ENCODE measurements at regions not wholly inside any gene's neighbourhood (a gene's known extent, or its start where the extent isn't known, plus 50 kb on each side); places are given as distances from the start of the nearest gene placed in this dataset.
"Not testable (repeated sequence)": the region's sequence is repeated elsewhere in the genome, so short reads cannot be mapped to it uniquely, and the experiment has no call there.

DNA sequence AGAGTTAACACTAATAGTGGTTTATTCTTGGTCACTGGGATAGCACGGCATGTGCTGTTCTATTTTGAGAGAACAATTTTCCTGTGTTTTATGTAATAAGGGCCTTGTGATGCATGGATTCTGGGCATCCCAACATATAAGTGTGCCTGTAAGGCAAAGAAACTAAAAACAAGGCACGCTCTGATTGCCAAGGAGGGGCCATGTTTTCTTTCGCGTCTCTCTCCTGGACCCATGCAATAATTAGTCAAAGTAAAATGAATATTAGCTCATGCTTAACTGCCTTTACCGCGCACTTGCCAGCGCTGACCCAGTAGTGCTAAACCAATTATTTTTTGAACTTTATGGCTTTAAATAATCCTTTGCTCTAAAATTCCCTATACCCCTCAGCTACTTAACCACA, 140.9 kb downstream of the PSAT1 start:
- FAIRE-seq = no peak
- no peak for DNase-seq (ENCODE audit: insufficient read length, low spot score)

DNA sequence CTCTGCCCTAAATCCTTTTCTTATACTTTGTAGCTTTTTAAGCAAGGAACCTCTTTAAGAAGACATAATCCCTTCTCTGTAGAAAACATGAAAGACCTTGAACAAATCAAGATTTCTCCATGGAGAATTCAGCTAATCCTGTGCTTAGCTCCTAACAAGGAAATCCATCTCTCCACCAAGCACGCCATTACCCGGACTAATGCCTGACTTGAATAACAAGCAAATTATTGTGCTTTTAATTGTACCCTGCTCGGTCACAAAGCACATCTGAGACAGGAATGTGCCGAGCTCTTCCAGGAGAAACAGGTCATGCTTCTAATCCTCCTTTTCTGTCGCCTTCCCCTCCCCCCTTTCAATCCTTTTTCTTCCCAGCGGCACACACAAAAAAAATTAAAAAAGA, 141.3 kb downstream of the PSAT1 start:
- FAIRE-seq (no peak), DNase-seq (ENCODE audit: insufficient read length, low spot score) (no peak)

DNA sequence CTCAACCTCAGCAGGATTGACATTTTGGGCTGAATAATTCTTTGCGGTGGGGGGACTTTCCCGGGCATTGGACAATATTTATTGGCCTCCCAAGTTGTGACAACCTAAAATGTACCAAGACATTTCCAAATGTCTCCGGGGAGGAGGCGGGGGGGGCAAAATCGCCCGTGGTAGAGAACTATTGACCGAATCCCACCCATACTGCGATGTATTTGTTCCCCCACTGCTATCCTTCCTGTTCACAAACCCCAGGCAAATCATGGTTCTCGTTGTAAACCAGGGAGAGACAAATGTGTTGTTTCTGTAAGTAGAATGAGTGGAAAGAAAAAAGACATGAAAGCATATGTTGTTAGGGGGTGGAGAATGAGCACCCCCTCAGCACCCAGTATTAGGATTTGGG, 141.9 kb downstream of the PSAT1 start:
- DNase-seq (ENCODE audit: insufficient read length, low spot score) (no peak), FAIRE-seq (no peak)

DNA sequence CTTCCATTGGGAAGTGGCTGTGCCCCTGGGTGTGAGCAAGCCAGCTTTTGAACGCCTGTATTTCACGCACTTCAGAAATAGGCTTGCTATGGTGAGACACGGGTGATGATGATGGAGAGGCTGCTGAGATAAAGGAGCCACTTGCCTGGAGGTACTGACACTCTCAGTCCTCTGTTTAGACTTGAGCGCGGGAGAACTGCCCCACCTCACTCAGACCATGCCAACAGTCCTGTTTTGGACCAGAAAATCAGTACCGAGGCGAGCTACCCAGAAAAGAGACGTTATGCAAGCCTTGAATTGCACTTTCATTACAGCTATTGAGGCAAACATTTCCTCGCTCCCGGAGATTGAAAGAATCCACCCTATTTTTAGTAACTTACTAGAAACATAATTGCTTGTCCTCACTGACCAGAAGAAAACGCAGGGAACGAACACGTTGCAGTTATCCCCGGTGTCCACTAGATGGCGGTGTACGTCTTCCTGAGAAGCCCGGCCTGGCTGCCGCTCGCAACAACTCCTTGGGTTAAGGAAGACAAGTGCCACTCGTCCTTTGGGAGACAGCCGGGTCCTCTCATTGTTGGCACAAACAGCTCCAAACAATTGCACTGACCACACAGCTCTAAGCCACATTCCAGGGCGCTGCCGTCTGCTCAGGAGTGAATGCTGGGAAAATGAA, 142.4 kb downstream of the PSAT1 start:
- FAIRE-seq (peak; percentile 31), DNase-seq (ENCODE audit: insufficient read length, low spot score) (peak; percentile 82)

DNA sequence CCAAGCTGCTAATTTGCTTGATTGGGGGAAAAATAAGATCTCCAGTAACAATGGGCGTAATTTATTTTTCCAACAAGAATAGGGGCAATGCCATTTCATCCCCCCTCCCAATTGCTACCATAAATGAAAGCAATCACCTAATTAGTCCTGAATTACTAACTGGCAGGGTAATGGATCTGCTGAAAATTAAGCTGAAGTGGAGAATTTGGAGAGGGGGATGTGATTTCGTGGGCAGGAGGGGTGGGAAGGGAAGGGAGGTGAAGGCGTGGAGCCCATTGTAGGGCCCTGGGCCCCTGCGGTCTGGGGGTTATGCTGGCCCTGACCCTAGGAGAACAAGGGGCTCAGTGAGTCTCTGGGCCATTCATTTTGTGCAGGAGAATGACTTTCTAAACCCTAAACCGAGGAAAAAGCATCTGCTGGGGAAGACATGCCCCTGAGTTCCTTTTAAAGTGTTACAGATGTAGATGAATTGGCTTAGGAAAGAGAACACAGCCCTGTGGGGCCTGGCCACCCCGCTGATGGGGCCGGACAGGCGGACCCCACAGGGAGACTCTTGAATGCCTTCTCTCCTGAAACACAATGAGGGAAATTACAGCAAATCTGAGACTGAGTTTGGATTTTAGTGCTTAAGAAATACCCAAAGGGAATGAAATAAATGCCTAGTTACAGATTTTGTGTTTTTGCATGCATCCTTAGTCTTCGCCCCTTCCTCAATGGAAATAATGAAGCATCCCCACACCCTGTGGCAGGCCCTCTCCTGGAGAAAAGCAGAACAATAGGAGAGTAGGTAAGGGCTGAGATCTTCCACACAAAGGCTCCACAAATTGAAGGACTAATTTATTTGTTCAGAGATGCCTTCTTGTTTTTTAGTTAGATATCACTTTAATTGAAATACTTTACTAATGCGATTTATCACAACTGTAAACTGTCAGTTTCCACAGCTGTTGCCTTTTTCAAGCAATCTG, 143.2 kb downstream of the PSAT1 start:
- DNase-seq (ENCODE audit: insufficient read length, low spot score) = no peak
- no peak for FAIRE-seq

DNA sequence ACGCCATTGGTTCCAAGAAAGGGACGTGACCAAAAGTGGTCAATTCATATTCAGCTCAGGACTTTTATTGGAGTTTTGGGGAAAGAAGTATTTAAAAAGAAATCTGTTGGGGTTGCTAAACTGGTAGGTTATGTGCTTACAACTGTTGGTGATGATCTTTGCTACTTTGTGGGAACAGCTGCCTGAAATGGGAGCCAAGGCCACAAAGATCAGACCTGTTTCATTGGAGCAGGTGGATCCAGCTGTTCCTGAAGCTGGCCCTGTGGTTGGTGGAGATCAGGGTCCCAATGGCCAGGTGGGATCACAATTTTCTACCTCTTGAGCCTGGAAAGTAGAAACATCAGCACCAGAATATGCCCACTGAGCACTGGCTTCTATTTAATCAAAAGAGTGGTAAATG, 144.5 kb downstream of the PSAT1 start:
- no peak for FAIRE-seq

DNA sequence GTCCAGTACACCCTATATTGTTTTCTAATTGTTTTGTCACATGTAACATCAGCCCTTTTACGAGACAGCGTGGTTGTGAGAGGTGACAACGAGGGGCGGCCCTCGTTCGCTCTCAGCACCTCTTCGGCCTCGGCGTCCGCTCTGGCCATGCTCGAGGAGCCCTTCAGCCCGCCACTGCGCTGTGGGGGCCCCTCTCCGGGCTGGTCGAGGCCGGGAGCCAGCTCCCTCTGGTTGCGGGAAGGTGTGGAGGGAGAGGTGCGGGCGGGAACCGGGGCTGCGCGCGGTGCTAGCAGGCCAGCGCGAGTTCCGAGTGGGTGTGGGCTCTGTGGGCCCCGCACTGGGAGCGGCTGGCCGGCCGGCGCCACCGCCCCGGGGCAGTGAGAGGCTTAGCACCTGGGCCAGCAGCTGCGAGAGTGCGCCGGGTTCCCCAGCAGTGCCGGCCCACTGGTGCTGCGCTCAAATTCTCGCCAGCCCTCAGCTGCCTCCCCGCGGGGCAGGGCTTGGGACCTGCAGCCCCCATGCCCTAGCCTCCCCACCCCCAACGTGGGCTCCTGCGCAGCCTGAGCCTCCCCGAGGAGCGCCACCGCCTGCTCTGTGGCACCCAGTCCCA, 145.0 kb downstream of the PSAT1 start:
- no peak for FAIRE-seq
- DNase-seq (ENCODE audit: insufficient read length, low spot score) = no peak

More for the DNA sequence above, 144.5 kb downstream of the PSAT1 start:
- no peak for DNase-seq (ENCODE audit: insufficient read length, low spot score)

DNA sequence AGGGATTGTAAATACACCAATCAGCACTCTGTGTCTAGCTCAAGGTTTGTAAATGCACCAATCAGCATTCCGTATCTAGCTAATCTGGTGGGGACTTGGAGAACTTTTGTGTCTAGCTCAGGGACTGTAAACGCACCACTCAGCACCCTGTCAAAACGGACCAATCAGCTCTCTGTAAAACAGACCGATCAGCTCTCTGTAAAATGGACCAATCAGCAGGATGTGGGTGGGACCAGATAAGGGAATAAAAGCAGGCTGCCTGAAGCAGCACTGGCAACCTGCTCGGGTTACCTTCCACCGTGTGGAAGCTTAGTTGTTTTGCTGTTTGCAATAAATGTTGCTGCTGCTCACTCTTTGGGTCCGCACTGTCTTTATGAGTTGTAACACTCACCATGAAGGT, 145.7 kb downstream of the PSAT1 start:
- DNase-seq (ENCODE audit: insufficient read length, low spot score); FAIRE-seq: not testable (repeated sequence)

DNA sequence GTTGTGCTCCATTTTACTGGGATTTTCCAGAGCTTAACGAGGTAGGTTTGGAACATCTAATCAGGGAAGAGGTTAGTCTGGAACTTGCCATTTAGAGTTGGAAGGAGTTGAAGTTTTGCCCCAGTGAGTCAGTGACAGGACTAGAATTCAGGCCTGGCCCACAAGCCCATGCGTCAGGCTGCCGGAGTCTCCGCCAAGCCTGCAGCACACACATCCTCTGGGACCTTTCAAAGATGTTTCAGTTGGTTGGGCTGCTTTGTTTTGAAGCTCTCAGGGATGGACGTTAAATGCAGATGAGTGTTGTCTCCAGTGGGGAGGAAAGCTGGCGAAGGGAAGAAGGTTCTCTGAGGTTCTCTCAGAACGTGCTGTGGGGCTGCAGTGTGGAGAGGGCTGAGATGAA, 147.0 kb downstream of the PSAT1 start:
- DNase-seq (ENCODE audit: insufficient read length, low spot score) (no peak), FAIRE-seq (no peak)

DNA sequence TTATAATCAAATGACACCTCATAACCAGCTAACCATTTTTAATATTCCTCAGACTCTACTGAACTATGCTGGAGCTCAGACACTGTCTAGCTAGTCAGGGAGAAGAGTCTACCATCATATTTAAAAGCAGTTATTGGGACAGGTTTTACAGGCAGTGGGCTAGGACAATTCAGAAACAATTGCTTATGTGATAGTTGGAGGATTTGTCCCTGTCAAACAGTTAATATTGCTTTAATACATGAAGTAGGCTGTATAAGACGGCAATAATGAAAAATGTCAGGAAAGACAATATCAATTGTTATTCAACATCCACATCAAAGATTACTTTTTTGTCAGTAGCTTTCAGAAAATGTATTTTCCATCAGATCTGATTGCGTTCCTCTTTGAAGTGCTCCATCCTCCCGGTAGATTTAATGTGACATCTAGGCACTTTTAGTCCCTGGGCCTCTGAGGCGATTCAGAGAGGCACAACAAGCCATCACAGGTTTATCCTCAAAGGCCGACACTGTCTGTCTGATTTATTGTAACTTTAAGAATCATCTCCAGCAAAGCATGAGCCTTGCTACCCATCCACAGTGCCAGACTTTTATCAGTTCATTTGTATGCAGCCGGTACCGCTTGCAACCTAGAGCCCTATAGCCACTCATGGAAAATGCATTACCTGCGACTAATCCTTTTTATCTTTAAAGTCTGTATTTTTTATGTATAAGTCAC, 152.2 kb downstream of the PSAT1 start:
- DNase-seq (ENCODE audit: insufficient read length, low spot score) (no peak), FAIRE-seq (no peak)

DNA sequence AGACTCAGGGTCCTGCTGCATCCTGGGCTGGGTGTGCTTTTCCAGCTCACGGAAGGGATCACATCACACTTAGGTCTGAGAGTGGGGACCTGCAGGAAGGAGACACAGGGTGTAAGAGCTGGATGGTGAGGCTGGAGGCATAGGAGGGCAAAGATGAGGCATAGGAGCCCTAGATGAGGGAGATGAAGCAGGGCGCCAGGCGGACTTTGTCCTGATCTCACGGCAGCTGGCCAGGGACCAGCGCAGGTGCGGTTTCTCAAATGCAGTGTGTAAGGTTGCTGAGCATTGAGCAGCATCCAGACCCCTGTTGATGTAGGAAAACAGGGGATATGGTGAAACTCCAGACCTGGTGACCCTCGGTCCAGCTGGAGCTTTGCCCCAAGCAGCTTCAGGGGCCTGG, 156.5 kb downstream of the PSAT1 start:
- DNase-seq (ENCODE audit: insufficient read length, low spot score) (no peak), FAIRE-seq (no peak)

DNA sequence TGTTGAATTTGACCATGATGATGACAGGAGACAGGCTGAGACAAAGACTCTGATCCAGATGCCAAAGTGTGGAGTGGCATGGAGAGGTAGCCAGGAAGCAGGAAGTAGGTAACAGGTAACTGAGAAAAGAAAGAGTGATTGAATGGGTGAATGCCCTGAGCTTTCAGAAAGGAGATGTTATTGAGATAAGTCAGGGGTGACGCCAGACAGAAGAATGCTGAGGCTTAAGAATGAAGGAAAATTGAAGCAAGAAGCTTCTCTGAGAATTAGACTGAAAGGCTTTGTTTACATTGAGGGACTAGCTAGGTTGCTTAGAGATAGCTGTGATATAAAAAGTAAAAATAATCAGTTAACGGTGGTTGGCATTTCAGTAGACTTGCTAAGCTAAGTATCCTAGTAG, 165.7 kb downstream of the PSAT1 start:
- FAIRE-seq (no peak), DNase-seq (ENCODE audit: insufficient read length, low spot score) (no peak)

DNA sequence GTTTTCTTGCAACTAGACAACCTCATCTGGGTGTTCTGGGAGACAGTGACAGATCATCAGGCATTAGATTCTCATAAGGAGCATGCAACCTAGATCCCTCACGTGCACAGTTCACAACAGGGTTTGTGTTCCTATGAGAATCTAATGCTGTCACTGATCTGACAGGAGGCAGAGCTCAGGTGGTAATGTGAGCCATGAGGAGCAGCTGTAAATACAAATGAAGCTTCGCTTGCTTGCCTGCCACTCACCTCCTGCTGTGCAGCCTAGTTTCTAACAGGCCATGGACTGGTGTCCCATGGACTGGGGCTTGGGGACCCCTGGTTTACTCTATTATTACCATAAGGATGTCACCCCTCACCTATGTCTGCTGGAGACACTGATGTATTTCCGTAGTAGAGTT, 166.8 kb downstream of the PSAT1 start:
- FAIRE-seq = no peak
- no peak for DNase-seq (ENCODE audit: insufficient read length, low spot score)

DNA sequence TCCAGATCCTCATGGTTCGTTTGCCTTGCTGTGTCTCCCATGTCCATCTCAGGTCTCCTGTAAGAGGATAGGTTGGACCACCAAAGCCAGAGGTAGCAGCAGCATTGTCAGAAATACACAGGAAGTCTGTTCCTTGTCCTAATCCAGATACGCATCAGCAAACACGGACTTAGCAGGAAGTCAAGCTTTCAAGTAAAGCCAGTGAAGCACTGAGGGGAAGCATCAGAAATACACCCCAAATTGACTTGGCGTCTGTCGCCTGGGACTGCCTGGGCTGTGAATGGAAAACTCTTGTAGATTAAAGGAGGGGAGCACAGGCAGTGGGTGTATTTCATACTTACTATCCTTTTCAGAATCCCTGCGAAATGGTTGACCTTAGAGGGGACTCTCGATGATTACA, 171.3 kb downstream of the PSAT1 start:
- no peak for FAIRE-seq
- DNase-seq (ENCODE audit: insufficient read length, low spot score) = no peak

DNA sequence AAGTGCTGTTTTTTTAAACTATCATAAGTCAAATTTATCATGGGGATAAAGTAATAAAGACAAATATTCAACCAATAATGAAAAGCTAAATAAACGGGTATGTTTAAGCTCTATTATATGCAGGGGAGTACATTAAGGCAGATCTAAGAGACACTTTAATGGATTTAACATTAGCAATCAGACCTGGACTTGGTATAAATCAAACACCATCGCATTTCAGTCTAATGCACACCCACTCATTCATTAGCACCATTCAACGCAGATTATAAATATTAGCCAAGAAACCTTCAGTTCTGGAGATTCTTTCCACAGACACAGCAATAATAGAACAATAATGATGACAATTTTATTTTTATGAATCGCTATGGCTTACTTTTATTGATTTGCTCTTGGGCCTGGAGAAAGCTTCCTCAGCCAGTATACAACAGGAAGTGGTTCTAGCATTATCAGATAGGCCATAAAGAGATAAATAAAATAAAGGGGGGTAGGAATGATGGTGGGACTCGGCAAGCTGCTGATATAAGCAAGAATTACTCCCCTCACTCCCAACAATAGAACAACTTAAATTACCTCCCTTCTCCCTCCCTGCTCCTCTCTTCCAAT, 172.2 kb downstream of the PSAT1 start:
- no peak for FAIRE-seq
- no peak for DNase-seq (ENCODE audit: insufficient read length, low spot score)

DNA sequence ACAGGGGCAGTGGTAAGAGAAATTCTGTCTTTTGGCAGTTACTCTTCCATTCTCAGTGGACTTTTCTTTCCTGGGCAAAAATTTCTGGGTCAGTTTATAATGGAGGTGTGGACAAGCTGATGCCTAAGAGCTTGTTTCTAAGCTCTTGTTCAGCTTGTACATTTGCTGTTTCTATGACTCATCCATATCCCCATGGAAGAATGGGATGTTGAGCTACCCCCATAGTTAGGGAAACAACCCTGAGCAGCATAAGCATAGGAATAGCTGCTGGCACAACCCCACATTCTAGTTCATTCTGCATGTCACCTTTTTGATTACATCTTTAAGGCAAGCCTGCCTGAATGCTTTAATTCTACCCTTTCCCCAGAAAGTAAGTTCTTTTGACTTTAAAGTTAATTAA, 173.3 kb downstream of the PSAT1 start:
- DNase-seq (ENCODE audit: insufficient read length, low spot score) (no peak), FAIRE-seq (no peak)

DNA sequence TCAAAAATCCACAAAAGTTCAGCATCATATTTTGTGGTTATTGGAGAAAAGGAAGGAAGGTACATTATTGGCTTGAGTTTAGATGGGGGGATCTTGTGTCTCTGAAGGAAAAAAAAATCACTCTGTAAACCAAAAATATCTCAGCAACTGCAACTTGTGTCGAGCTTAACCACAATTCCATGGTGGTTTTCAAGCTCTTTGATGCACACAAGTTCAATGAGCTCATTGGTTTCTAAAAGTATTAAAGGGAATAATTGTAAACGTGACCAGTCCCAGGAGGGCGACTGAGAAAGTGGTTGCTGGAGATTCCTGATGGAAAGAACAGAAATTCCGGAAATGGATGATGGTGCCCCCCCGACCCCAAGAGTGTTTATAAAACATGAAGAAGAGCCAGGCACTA, 173.8 kb downstream of the PSAT1 start:
- FAIRE-seq = no peak

DNA sequence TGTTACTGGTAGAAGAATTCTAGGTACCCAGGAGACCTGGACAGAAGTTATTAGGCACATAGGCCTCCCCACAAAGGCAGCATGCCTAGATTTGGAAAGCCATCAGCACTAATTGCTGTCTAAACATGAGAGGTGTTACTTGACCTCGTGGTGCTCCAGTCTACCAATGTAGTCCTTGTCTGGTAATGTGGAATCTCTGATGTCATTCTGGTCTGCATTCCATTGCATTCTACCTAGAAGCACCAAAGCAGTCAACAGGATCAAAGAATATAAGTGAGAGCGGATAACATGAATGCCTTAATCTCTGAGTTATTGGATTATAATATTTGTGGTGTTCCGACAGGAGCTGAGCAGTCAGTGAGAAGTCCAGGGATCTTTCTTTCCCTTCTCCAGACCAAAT, 175.2 kb downstream of the PSAT1 start:
- FAIRE-seq = no peak
- no peak for DNase-seq (ENCODE audit: insufficient read length, low spot score)

More for the DNA sequence above, 173.8 kb downstream of the PSAT1 start:
- DNase-seq (ENCODE audit: insufficient read length, low spot score) = no peak

DNA sequence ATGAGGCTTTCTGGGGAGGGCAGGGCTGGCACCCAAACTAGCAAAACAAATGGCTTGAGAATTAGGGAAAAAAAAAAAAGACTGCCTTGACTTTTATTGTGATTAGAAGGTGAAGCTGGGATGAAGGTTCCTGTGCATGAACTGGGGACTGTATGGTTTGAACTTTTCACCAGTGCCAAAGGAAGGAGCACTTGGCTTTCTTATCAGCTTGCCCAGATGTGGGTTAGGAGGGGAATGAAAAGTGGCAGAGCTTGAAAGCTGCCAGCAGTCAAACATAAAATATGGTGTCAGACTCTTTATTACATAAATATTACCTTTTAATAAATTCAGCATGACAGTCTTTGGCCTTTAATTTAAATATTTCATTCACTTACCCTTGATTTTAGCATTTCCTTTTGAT, 182.5 kb downstream of the PSAT1 start:
- FAIRE-seq = no peak
- no peak for DNase-seq (ENCODE audit: insufficient read length, low spot score)

DNA sequence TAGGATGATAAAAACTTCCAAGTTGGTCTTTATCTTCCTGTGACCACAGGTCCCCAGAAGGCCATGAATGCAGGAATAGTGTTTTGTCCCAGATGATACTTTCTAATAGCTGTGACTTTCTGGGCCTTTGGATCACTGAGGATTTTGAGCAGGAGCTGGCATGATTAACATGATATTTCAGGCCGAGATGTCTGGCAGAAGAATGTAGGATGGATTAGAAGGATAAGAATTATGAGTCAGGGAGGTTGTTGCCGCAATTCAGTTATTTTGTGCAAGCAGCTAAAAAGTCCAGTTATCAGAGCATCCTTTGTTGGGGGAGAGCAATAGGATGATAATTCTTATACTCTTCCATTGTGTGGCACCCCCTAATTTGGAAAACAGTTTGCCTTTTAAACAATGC, 189.7 kb downstream of the PSAT1 start:
- FAIRE-seq (no peak), DNase-seq (ENCODE audit: insufficient read length, low spot score) (no peak)

DNA sequence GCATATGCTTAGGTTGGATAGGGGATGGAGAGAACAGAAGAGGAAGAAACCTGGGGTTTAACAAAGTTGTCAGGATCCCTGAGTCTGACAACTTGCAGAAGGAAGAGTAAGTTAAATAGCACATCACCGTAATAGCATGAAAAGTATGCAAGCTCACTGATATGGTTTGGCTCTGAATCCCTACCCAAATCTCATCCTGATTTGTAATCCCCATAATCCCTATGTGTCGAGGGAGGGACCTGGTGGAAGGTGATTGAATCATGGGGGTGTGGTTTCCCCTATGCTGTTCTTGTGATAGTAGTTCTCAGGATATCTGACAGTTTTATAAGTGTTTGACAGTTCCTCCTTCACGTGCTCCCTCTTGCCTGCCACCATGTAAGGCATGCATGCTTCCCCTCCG, 193.3 kb downstream of the PSAT1 start:
- DNase-seq (ENCODE audit: insufficient read length, low spot score) (no peak), FAIRE-seq (no peak)

Data from HTR-8/SVneo (cell line).